ENCODE measurements at regions not wholly inside any gene's neighbourhood (a gene's known extent, or its start where the extent isn't known, plus 50 kb on each side); places are given as distances from the start of the nearest gene placed in this dataset.

- no peak for TF ChIP-seq CTCF (IDR thresholded peaks at IDR 0.05)
- no peak for TF ChIP-seq EP300 (IDR thresholded peaks at IDR 0.05)
- no peak for TF ChIP-seq POLR2A (IDR thresholded peaks at IDR 0.05)
Observed at GRCh38 chr9:14383294-14383693, 69.4 kb upstream of the NFIB start.
